GM12865 (cell line): ENCODE measurements at regions not wholly inside any gene's neighbourhood (a gene's known extent, or its start where the extent isn't known, plus 50 kb on each side); places are given as distances from the start of the nearest gene placed in this dataset.
"Not testable (repeated sequence)": the region's sequence is repeated elsewhere in the genome, so short reads cannot be mapped to it uniquely, and the experiment has no call there.

Source experiments
- DNase-seq: peaks from one replicate; pipeline ENCODE4 v3.0.0; 2010; ENCODE audit warnings: low read depth
- H3K4me3 ChIP-seq: 2 replicates; pipeline ENCODE4 v1.5.1; 2011; ENCODE audit warnings: mild to moderate bottlenecking, low read depth, low read length, control low read depth
- CTCF ChIP-seq: IDR thresholded peaks from 2 replicates; pipeline ENCODE4 v1.5.1; 2011; ENCODE audit warnings: low read length, control low read depth, low read depth, inconsistent platforms; ENCODE audit not compliant: insufficient read depth; ENCODE audit errors: missing control alignments

DNA sequence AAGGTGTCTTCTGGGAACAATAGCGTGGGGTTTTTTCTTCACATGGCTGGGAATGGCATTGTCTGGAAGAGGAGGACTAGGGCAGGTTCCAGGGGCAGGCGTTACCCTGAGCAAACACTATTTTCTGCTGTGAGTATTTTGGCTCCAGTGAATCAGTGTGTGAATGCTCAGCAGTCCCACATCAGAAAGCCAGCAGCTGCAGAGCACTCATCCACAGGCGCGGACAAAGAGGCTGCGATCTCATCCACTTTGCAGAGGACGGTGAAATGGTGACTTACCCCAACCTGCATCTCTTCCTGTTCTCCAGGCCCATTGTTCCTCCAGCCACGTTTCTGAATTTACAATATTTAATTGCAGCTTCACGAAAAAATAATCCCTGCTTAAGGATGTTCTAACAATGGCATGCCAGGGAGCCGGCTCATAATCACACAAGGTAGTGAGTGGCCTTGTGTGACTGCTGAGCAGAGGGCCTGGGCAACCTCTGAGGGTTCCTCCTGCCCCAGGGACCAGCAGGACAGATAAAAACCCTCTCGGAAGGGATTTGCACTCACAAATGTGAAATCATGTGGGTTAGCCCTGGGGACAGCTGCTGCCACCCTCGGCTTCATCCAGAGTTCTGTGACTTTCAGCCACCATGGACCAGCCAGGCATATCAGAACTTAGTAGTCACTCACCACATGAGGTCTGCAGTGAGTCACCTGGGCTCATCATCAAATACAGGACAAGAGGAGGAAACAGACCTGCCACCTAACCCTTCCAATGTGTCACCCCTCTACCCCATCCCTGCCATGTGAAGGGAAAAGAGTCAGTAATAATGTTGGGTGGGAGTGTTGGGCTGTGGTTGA is 65.0 kb upstream of the EN2 start:
- TF ChIP-seq CTCF, result no peak
- DNase-seq, result no peak
- H3K4me3 ChIP-seq, result no peak overlapping the region

- DNase-seq, result no peak
- TF ChIP-seq CTCF, result no peak
- H3K4me3 ChIP-seq, result no peak overlapping the region
Observed at GRCh38 chr7:155394413-155394812, 63.5 kb upstream of the EN2 start.

DNA sequence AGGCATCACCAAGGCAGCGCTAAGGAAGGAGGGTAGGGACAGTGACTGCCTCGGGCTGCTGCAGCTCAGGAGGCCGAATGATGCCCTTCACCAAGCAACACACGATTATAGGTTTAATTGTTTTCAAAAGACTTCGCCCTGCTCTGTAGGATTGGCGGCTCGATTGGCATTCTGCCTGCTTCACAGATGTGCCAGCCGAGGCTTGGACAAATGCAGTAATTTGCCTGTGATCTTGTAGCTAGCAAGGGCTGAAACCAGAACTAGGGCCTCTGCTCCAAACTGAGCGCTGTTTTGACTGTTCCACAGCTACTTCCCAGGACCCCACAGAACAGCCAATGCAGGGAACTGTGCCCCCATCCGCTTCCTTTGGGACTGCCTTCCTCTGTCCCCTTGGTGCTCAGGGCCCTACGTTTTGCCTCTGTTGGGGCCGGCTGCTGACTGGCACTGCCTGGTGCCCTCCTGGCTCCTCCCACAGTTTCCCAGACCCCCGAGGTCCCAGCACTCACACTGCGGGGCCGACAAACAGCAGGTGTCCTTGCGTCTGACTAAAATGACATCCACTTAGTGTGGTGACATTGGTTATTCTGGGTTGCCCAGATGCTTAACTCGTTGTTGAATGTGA is 62.6 kb upstream of the EN2 start:
- DNase-seq, result no peak
- no peak overlapping the region for H3K4me3 ChIP-seq
- no peak for TF ChIP-seq CTCF

DNA sequence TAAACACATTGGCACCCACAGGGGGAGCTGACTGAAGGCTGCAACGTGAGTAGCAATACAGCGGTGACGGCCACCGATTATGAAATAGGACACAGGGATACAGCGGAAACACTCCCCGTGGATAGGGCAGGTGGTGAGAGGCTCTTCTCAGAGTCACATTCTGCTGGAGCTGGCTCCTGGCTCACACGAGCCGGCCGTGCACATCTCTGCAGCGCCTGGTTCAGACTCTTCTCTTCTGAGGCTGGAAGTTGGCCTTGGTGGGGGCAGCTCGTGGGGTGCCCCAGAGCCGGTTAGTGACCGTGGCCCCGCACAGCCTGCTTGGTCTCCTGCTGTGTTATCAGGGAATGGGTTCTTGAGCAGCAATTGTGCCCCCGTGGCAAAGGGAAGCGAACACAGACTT is 61.3 kb upstream of the EN2 start:
- H3K4me3 ChIP-seq, result no peak overlapping the region

DNA sequence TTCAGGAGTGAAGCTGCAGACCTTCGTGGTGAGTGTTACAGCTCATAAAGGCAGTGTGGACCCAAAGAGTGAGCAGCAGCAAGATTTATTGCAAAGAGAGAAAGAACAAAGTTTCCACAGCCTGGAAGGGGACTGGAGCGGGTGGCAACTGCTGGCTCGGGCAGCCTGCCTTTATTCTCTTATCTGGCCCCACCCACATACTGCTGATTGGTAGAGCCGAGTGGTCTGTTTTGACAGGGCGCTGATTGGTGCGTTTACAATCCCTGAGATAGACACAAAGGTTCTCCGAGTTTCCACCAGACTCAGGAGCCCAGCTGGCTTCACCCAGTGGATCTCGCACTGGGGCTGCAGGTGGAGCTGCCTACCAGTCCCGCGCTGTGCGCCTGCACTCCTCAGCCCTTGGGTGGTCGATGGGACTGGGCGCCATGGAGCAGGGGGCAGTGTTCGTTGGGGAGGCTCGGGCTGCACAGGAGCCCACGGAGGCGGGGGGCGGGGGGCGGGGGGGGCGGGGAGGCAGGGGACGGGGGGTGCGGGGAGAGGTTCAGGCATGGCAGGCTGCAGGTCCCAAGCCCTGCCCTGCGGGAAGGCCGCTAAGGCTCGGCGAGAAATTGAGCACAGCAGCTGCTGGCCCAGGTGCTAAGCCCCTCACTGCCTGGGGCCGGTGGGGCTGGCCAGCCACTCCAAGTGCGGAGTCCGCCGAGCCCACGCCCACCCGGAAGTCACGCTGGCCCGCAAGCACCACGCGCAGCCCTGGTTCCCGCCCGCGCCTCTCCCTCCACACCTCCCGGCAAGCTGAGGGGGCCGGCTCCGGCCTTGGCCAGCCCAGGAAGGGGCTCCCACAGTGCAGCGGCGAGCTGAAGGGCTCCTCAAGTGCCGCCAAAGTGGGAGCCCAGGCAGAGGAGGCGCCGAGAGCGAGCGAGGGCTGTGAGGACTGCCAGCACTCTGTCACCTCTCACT is 59.9 kb upstream of the EN2 start:
- not testable (repeated sequence) for H3K4me3 ChIP-seq, DNase-seq

More for the DNA sequence above, 61.3 kb upstream of the EN2 start:
- no peak for TF ChIP-seq CTCF
- DNase-seq, result no peak

DNA sequence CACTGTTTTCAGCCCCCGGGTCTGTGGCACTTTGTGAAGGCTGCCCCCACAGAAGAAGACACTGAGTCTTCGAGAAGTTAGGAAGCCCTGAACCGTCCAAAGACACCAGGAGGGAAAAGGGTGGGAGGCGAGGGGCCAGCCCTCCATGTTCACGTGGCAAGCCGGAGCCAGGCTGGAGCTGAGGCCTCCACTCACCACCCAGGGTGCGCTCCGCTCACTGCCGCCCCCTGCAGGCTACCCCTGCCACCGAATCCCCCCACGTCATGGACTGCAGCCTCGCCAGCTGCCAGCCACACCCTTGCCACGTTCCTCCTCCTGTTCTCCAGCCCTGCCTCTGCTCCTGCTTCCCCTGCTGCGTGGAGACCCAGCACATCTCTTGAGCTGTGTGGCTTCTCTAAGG is 59.0 kb upstream of the EN2 start:
- no peak overlapping the region for H3K4me3 ChIP-seq
- peak; percentile 31 for TF ChIP-seq CTCF
- DNase-seq, result no peak

DNA sequence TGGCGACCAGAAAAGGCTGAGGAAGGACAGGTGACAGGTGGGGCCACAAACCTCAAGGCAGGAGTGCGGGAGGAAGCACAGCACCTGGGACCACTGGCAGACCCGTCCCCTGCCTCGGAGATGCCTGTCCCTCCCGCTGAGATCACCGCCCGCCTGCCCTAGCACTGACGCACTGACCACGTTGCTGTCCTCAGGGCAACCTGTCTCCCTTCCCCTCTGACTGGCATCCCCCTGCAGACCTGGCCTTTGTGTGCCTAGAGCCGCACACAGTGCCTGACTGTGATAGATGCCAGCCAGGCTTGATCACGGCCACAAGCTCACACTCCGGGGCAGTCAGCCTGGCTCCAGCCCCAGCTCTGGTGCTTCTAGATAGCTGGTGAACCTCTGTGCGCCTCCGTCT is 58.4 kb upstream of the EN2 start:
- no peak overlapping the region for H3K4me3 ChIP-seq
- DNase-seq, result no peak
- no peak for TF ChIP-seq CTCF
